ENCODE measurements at regions not wholly inside any gene's neighbourhood (a gene's known extent, or its start where the extent isn't known, plus 50 kb on each side); places are given as distances from the start of the nearest gene placed in this dataset.

- TF ChIP-seq ZNF768 (tag by site-specific recombination; IDR thresholded peaks at IDR 0.05): no peak
- TF ChIP-seq AEBP2 (tag by site-specific recombination; IDR thresholded peaks at IDR 0.05; ENCODE audit: borderline replicate concordance): no peak
- TF ChIP-seq SP3 (tag by site-specific recombination; IDR thresholded peaks at IDR 0.05): peak; percentile 73
- TF ChIP-seq SALL2 (tag by site-specific recombination; IDR thresholded peaks at IDR 0.05; ENCODE audit: borderline replicate concordance): no peak
- TF ChIP-seq ZNF398 (tag by site-specific recombination; IDR thresholded peaks at IDR 0.05): peak; percentile 83
- TF ChIP-seq ZNF404 (tag by site-specific recombination; IDR thresholded peaks at IDR 0.05): no peak
- TF ChIP-seq ZBTB26 (tag by site-specific recombination; optimal IDR thresholded peaks at IDR 0.05): no peak
- no peak for TF ChIP-seq CTCF (tag by site-specific recombination; IDR thresholded peaks at IDR 0.05)
- TF ChIP-seq ZNF433 (tag by site-specific recombination; IDR thresholded peaks at IDR 0.05; ENCODE audit: low read depth): no peak
- no peak for TF ChIP-seq ZBTB7A (tag by site-specific recombination; IDR thresholded peaks at IDR 0.05; ENCODE audit: low read depth)
- TF ChIP-seq ZBTB44 (tag by site-specific recombination; IDR thresholded peaks at IDR 0.05): peak; percentile 22; the same call in 1 of the 2 replicates
- no peak for TF ChIP-seq ZNF658 (tag by site-specific recombination; IDR thresholded peaks at IDR 0.05)
- TF ChIP-seq ZNF510 (tag by site-specific recombination; IDR thresholded peaks at IDR 0.05; ENCODE audit: insufficient replicate concordance): no peak
- TF ChIP-seq ZNF24 (tag by site-specific recombination; IDR thresholded peaks at IDR 0.05): peak; percentile 99
Measured at GRCh38 chr10:63707254-63707910, 186.2 kb downstream of the REEP3 start.
